Ovary (tissue), 3 donors: ENCODE measurements at regions not wholly inside any gene's neighbourhood (a gene's known extent, or its start where the extent isn't known, plus 50 kb on each side); places are given as distances from the start of the nearest gene placed in this dataset.

Source experiments
- EP300 ChIP-seq: sonication (generic); formaldehyde crosslinking; IDR thresholded peaks from one replicate; pipeline ENCODE4 v1.6.1; 2017; ENCODE audit warnings: antibody characterized with exemption
- POLR2A ChIP-seq: fragments of 450-650 bp; IDR thresholded peaks from one replicate; pipeline ENCODE4 v1.6.1; 2017; ENCODE audit warnings: antibody characterized with exemption, mild to moderate bottlenecking, moderate library complexity
- TF ChIP-seq, protein P1 (sequence below), 3 donors: fragments of 450-650 bp in 2 of 3; fragments of 200-600 bp in 1 of 3; IDR thresholded peaks; one replicate each; pipeline versions ENCODE4 v1.5.1 to v1.8.0; 2016 to 2022; ENCODE audit warnings: antibody characterized with exemption in 3 of 3, mild to moderate bottlenecking in 1 of 3
- donor health status: DM: no; HTN: no; CAD: no.

DNA sequence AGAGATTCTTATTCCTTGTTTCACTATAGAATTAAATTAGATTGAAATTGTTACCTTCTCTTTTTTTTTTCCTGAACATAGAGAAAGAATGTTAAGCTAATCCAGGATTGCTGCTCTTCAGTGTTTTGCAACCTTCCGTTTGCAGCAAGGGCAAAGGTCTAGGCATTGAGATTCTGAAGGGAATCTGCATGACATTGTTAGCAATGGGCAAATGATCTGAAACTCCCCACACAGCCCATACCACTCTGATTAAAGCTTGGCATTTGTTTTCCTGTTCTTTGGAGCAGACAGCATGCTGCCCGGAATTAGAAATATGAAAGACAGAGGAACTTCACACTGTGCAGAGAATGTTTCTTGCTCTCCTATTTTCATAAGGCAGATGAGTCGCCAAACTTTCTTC lies 551.8 kb downstream of the SOCS6 start:
- TF ChIP-seq, protein P1, sequence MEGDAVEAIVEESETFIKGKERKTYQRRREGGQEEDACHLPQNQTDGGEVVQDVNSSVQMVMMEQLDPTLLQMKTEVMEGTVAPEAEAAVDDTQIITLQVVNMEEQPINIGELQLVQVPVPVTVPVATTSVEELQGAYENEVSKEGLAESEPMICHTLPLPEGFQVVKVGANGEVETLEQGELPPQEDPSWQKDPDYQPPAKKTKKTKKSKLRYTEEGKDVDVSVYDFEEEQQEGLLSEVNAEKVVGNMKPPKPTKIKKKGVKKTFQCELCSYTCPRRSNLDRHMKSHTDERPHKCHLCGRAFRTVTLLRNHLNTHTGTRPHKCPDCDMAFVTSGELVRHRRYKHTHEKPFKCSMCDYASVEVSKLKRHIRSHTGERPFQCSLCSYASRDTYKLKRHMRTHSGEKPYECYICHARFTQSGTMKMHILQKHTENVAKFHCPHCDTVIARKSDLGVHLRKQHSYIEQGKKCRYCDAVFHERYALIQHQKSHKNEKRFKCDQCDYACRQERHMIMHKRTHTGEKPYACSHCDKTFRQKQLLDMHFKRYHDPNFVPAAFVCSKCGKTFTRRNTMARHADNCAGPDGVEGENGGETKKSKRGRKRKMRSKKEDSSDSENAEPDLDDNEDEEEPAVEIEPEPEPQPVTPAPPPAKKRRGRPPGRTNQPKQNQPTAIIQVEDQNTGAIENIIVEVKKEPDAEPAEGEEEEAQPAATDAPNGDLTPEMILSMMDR (IDR thresholded peaks at IDR 0.05), result no peak
- TF ChIP-seq POLR2A, result no peak
- no peak for TF ChIP-seq EP300
